NCI-H2029 treated with DMSO at 0.1 percent for 48 hours (cell line): ENCODE measurements at regions not wholly inside any gene's neighbourhood (a gene's known extent, or its start where the extent isn't known, plus 50 kb on each side); places are given as distances from the start of the nearest gene placed in this dataset.

ENCODE experiments used
- DNase-seq: peaks from one replicate; lab custom pipeline; 2025; lab: John Stamatoyannopoulos, UW

DNA sequence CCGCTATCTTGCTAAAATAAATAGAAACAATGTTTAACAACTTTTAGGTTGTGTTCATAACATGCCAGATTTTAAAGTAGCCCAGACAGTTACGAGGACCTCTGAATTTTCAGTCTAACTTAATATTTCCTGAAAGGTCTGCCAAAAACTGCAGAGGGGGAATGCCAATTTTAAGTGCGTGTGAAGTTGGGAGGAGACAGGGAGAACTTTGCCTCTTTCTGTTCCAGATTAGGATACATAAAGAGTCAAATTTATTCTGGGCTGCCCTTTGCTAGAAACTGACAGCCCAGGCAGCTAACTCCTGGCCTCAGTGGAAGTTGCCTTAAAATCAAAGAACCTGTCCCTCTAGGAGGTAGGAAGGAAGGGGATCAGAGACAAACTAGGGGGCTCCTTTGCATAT, 52.3 kb upstream of the PIP4K2A start:
- no peak for DNase-seq

DNA sequence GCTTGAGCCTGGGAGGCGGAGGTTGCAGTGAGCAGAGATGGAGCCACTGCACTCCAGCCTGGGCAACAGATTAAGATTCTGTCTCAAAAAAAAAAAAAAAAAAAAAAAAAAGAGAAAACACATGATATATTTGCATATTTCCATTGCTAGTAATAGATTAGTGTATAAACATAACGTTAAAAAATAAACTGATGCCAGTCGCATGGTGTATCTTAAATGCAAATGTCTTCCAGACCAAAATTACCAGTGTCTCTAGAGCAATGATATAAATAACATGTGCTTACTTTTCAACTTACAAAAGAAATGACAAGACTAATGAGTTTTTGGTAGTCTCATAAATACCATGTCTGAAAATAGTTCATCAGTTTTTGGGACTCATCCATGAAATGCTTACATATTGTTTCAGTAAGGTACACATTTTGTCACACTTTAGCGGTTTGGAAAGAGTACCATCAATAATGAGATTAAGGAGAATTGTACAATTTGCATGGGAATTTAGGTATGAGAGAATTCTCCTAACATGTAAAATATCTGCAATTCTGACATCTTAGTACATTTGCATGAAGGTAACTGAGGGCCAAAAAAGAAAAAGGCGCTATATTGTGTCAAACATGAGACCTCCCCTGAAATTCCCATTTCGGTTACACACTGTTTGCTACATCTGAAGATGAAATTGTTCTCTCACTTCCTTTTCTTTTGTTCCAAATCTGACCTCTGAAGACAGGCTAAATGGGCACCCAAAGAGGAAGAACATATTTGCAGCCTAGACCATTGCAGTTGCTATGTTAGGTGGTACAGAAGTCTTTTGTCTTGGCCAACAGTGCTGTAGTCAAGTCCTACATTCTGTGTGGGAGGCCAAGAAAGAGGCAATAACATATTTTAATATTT, 51.5 kb upstream of the PIP4K2A start:
- DNase-seq = no peak

DNA sequence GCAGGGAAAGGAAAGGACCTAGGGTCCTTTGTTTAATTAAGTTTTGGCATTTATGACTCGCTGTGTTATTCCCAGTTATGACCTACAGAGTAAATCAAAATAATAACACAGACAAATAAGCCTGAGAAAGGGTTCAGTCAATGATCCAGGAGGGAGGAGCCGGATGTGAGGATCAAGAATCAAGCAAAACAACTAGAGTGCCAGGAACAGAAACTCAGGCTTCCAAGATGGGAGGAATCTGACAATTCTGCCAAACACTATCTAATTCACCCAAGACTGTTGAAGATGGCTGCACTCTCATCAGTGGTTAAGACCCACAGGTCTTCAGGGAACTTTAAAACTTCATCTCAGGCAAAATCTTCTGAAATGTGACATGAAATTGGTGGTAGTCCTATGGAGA, 50.3 kb upstream of the PIP4K2A start:
- no peak for DNase-seq
